A172 (cell line): ENCODE measurements at regions not wholly inside any gene's neighbourhood (a gene's known extent, or its start where the extent isn't known, plus 50 kb on each side); places are given as distances from the start of the nearest gene placed in this dataset.

Source experiments
- DNase-seq: peaks from one replicate; pipeline ENCODE4 v3.0.0-alpha.2; 2015; ENCODE audit warnings: low spot score

DNA sequence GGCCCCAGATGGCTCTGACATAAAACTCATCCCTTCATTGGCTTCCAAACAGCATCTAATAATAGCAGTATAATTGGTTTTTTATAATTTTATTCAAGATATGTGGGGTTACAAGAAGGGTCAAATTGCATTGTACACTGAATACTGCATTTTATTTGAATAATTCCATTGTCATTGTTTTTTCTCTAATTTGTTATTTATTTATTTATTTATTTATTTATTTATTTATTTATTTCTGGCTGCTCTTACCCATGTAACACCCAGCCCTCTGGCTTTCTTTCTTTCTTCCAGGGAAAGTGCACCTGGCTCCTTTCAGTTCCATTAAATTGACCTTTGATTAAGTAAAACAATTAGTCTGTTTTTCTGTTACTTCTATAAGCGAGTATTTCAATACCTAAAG lies 210.1 kb downstream of the CDH9 start:
- DNase-seq: no peak

- DNase-seq: no peak
These were observed 225.2 kb downstream of the CDH9 start for GRCh38 chr5:26813235-26813634.

DNA sequence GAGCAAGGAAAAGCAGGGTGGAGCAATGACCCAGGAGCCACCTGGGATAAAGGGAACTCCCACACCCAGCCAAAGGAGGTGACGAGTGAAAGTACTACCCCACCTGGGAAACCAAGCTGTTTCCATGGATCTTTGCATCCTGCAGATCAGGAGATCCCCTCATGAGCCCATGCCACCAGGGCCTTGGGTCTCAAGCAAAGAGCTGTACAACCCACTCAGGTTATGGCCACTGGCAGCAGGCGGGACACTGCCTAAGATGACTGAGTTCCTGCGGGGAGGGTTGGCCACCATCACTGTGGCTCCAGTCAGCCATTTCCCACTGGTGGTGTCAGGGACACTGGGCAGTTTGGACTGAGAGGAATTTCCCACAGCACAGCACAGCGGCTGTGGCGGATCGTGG lies 225.7 kb downstream of the CDH9 start:
- DNase-seq: no peak

DNA sequence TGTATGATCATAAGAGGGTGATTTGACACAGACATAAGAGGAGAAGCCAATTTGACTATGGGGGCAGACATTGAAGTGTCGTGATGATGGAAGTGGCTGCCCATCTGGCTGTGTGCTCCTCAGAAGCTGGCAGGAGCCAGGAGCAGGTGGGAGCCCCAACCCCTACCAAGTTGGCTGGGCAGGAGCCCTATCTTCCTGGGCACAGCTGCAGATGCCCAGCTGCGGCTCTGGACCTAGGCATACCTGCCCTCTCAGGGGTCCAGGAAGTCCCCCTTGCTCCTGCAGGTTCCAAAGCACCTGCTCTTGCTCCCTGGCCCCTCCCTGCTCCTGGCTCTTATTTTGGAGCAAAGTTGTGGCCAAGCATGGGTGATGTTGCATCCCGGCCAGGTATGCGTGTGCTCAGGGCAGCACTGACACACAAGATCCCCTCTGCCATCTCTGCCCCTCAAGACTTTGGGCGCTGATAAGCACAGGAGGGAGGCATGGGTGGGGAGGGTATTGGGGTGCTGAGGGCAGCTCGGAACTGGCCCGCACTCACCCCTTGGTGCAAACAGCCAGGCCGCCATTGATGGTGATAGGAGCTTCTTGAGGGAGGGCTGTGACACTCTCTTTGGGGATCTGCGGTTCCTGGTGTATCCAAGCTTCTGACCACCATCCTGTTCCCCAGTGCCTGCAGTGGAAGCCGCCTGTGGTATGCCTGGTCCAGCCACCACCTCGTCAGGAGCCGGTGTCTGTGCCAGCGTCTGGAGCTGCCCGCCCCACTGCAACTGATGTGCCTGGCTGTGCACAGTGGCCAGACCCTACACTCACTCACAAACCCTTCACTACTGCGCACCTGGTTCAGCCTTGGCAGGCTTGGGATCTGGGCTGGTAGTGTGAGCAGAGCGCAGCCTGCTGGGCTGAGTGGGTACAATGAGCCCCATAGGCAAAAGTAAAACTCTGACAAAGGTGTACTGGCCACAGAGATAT lies 230.9 kb downstream of the CDH9 start:
- DNase-seq: no peak

DNA sequence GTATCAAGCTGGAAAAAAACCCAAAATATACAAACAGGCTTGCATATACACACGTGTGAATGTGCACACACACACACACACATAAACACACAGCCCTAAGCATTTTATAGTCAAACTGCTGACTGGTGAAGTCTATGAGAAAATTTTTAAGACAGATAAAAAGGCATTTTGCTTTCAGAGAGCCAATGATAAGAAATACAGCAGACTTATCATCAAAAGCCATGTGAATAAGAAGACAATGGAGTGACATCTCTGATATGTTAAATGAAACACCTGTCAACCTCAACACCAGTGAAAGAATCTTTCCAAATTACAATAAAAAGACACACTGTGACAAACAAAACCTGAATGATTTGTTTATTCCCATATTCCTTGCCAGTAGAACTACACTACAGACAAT lies 233.3 kb downstream of the CDH9 start:
- DNase-seq: peak; percentile 4

DNA sequence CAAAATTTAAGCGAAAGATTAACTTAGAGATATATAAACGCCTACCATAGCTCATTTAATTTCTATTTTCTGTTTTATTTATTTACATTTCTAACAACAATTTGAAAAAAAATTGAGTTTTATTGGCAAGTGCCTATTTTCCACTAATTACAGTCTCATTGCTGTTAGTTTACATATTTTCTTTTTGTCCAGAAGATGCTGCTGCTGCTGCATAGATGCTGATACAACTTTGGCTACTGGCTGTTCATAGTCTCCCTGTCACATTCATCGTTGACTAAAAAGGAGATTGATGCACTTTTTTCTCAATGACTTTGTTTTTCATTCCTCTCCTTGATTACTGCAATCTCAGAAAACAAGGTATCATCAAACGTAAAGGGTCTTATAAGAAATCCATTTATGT lies 235.4 kb downstream of the CDH9 start:
- no peak for DNase-seq

DNA sequence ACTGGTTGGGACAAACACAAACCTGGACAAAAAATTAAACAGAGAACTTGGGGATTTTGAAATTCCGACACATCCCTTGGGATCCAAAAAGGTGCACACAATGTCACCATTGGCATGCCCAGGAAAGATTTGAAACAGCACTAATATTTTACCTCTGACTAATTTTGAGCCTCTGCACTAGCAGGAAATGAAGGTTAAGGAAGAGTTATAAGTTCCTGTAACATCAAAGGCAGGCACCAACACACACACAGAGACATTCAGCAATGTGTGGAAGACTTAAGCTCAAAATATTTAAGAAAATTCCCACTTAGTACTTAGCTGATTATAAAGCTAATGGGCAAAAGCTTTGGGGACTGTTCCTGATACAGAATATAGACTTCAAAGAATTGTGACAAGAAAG lies 247.0 kb downstream of the CDH9 start:
- peak; percentile 22 for DNase-seq

GRCh38 chr5:26791021-26791420 lies 247.4 kb downstream of the CDH9 start:
- no peak for DNase-seq

- peak; percentile 2 for DNase-seq
These were observed 275.2 kb downstream of the CDH9 start for GRCh38 chr5:26763215-26763614.

- no peak for DNase-seq
These were observed 276.9 kb downstream of the CDH9 start for GRCh38 chr5:26761446-26761845.

- no peak for DNase-seq
These were observed 277.3 kb downstream of the CDH9 start for GRCh38 chr5:26761045-26761444.

DNA sequence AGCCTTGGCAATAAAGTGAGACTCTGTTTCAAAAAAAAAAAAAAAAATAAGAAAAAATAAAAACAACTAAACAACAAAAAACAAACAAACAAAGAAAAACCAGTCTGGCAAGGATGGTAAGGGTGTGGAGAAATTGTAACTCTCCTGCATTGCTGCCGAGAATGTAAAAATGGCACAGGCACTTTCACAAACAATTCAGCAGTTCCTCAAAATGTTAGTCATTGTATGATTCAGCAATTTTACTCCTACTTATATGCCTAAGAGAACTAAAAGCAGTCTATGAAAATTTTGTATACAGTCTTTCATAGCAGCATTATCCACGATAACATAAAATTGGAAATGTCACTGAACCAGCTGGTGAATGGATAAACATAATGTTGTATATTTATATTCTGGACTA lies 280.4 kb downstream of the CDH9 start:
- peak; percentile 26 for DNase-seq

DNA sequence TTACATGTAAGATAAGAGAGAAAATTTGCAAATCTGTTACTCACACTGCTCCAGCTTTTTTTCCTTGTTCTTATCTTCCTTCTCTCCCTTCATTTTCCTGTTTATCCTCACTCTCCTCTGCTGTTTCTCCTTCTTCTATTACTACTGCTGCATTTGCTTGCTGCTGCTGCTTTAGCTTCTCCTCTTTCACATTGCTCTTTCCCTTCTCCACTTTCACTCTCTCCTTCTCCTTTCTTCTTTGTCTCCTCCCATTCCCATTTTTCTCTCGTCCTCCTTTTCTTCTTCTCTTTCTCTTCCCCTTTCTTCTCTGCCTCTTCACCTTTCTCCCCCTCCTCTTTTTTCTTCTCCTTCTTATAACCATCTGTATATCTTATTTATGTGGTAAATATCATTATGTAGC lies 288.6 kb downstream of the CDH9 start:
- DNase-seq: no peak

DNA sequence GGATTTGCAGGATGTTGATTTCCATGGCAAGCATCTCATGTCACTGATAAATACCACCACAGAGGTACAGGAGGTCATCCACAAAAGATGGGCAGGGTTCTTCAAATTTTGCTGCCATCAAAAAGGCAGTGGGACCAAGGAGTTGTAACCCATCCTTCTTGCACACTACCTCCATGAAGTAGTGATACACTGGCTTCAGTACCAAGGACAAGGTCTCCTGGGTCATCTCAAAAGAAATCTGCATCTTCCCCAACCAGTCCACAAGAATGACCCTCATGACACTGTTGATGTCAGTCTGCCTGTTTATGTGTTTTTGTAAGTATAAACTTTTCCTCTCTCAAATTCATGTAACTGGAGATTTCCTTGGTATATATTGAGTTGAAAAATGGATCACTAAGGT lies 298.2 kb downstream of the CDH9 start:
- no peak for DNase-seq

GRCh38 chr5:26737348-26738265 lies 300.8 kb downstream of the CDH9 start:
- DNase-seq: no peak

GRCh38 chr5:26727916-26728315 lies 310.5 kb downstream of the CDH9 start:
- DNase-seq: no peak

- no peak for DNase-seq
These were observed 318.6 kb downstream of the CDH9 start for GRCh38 chr5:26719803-26720202.

GRCh38 chr5:26700759-26701384 lies 337.5 kb downstream of the CDH9 start:
- peak; percentile 70 for DNase-seq

DNA sequence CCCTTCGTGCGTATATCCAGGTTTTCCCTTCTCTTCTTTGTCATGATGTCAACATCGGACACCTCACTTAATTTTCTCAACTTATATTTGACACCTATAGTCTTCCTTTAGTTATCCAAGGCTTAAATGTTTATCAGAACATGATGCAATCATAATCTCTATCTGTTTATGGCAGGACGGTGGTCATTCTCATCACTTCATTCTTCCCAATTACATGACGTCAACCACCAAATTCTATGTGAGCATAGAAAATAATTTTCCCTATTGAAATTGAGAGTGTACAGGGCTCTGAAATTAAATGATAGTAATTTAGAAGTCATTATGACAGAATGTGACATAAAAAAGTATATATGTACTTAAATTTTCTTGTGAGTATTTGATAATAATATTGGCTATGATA lies 345.4 kb downstream of the CDH9 start:
- DNase-seq: no peak

GRCh38 chr5:26691486-26691885 lies 346.9 kb downstream of the CDH9 start:
- no peak for DNase-seq

GRCh38 chr5:26690511-26690910 lies 347.9 kb downstream of the CDH9 start:
- DNase-seq: no peak

GRCh38 chr5:26681861-26682260 lies 356.5 kb downstream of the CDH9 start:
- DNase-seq: no peak
